Endothelial cell of umbilical vein (primary cell): ENCODE measurements at regions not wholly inside any gene's neighbourhood (a gene's known extent, or its start where the extent isn't known, plus 50 kb on each side); places are given as distances from the start of the nearest gene placed in this dataset.

Experiments used
- BruUV-seq: library from RNA; stranded (reverse); fragments of 400-500 nt; replicated peaks from 2 replicates; lab custom pipeline; 2021; lab: Mats Ljungman, UMichigan
- CTCF ChIA-PET: fragments of 300-600, 350-600 bp; sonication (Branson Sonifier 250); formaldehyde crosslinking; loops from one replicate; lab custom pipeline; 2021; ENCODE audit warnings: antibody characterized with exemption, inconsistent platforms; lab: Charles Lee
- POLR2A ChIA-PET: fragments of 300-600, 350-600 bp; sonication (Branson Sonifier 250); formaldehyde crosslinking; loops from one replicate; lab custom pipeline; 2021; ENCODE audit warnings: antibody characterized with exemption, inconsistent platforms; lab: Charles Lee
- DNase-seq: peaks from one replicate; pipeline ENCODE4 v3.0.0-alpha.2; 2011; ENCODE audit warnings: low read depth, low spot score
- FAIRE-seq: peaks from 2 replicates; lab custom pipeline; 2011; peaks lifted over from hg19 to GRCh38; lab: Jason Lieb, UNC
- H2AFZ ChIP-seq: 2 replicates; pipeline ENCODE4 v1.6.0; 2012; ENCODE audit warnings: low read depth, low read length, control low read depth, inconsistent platforms
- H3K27ac ChIP-seq: 2 replicates; pipeline ENCODE4 v1.5.1; 2011; ENCODE audit warnings: low read depth, mild to moderate bottlenecking, control low read depth, low read length, moderate library complexity; ENCODE audit not compliant: insufficient read depth
- H3K27me3 ChIP-seq, 2 experiments: 2 replicates each; pipeline versions ENCODE4 v1.6.0 to v1.6.1; 2011; ENCODE audit warnings: low read length in 2 of 2, mixed read lengths in 1 of 2; ENCODE audit not compliant: control insufficient read depth in 2 of 2, insufficient read depth in 2 of 2
- H3K36me3 ChIP-seq, 2 experiments: 2 replicates in 1 of 2; 3 replicates in 1 of 2; pipeline ENCODE4 v1.5.1; 2011; ENCODE audit warnings: low read length in 2 of 2, mild to moderate bottlenecking in 1 of 2, moderate library complexity in 1 of 2; ENCODE audit not compliant: control insufficient read depth in 2 of 2, insufficient read depth in 2 of 2; ENCODE audit errors: extremely low read depth in 1 of 2
- H3K4me1 ChIP-seq: 3 replicates; pipeline ENCODE4 v1.5.1; 2011; ENCODE audit warnings: mild to moderate bottlenecking, low read length; ENCODE audit not compliant: control insufficient read depth, insufficient read depth; ENCODE audit errors: extremely low read depth
- H3K4me2 ChIP-seq: 2 replicates; pipeline ENCODE4 v1.6.1; 2011; ENCODE audit warnings: low read length, control low read depth, mixed read lengths; ENCODE audit not compliant: insufficient read depth
- H3K4me3 ChIP-seq, 3 experiments: fragments of 200-600 bp in 1 of 3; sonication (generic), shearing (Covaris generic) in 1 of 3; replicated peaks in 1 of 3; 2 replicates each; pipeline ENCODE4 v1.5.1; 2011 to 2016; ENCODE audit warnings: control low read depth in 3 of 3, low read length in 3 of 3, mild to moderate bottlenecking in 2 of 3, inconsistent platforms in 1 of 3, low read depth in 1 of 3, moderate library complexity in 1 of 3; ENCODE audit not compliant: insufficient read depth in 1 of 3
- H3K79me2 ChIP-seq: 2 replicates; pipeline ENCODE4 v1.6.0; 2012; ENCODE audit warnings: low read length, inconsistent platforms; ENCODE audit not compliant: control insufficient read depth, insufficient read depth
- H3K9ac ChIP-seq: replicated peaks from 2 replicates; pipeline ENCODE3; 2011; ENCODE audit warnings: low read length, control low read depth; ENCODE audit not compliant: insufficient read depth; ENCODE audit errors: extremely low read depth
- H3K9me1 ChIP-seq: replicated peaks from 3 replicates; pipeline ENCODE4 v1.6.0; 2011; ENCODE audit warnings: mild to moderate bottlenecking, low read length; ENCODE audit not compliant: control insufficient read depth, insufficient read depth; ENCODE audit errors: extremely low read depth
- H3K9me3 ChIP-seq: replicated peaks from 2 replicates; pipeline ENCODE4 v1.5.1; 2012; ENCODE audit warnings: low read length, inconsistent platforms; ENCODE audit not compliant: control insufficient read depth, insufficient read depth
- H4K20me1 ChIP-seq: replicated peaks from 2 replicates; pipeline ENCODE3; 2011; ENCODE audit warnings: mild to moderate bottlenecking, low read length; ENCODE audit not compliant: control insufficient read depth, insufficient read depth; ENCODE audit errors: extremely low read depth
- CTCF ChIP-seq, 2 donors: IDR thresholded peaks; 1 replicate in 1 of 2; 2 replicates in 1 of 2; pipeline ENCODE4 v1.5.1; 2011; ENCODE audit warnings: low read length in 2 of 2, mild to moderate bottlenecking in 2 of 2, moderate library complexity in 2 of 2, control low read depth in 1 of 2, inconsistent platforms in 1 of 2, low read depth in 1 of 2; ENCODE audit not compliant: insufficient read depth in 1 of 2; ENCODE audit errors: extremely low read depth in 1 of 2
- EZH2 ChIP-seq: IDR thresholded peaks from 2 replicates; pipeline ENCODE4 v1.6.1; 2012; ENCODE audit warnings: borderline replicate concordance, low read depth, mild to moderate bottlenecking, moderate library complexity, low read length, inconsistent platforms; ENCODE audit not compliant: severe bottlenecking
- FOS ChIP-seq: IDR thresholded peaks from 2 replicates; pipeline ENCODE4 v1.6.1; 2011; ENCODE audit warnings: mild to moderate bottlenecking, low read length, moderate library complexity, borderline replicate concordance; ENCODE audit not compliant: insufficient read depth
- GATA2 ChIP-seq: IDR thresholded peaks from 2 replicates; pipeline ENCODE4 v1.7.0; 2011; ENCODE audit warnings: low read depth, mild to moderate bottlenecking, moderate library complexity, mixed read lengths, low read length; ENCODE audit not compliant: insufficient read length, insufficient read depth
- JUN ChIP-seq: IDR thresholded peaks from 2 replicates; pipeline ENCODE4 v1.6.1; 2011; ENCODE audit warnings: borderline replicate concordance, low read depth; ENCODE audit not compliant: insufficient read length, insufficient read depth
- MYC ChIP-seq: IDR thresholded peaks from one replicate; pipeline ENCODE4 v1.6.1; 2011; ENCODE audit warnings: mild to moderate bottlenecking, low read depth, low read length
- POLR2A ChIP-seq: IDR thresholded peaks from 2 replicates; pipeline ENCODE4 v1.6.1; 2012; ENCODE audit warnings: low read depth, mild to moderate bottlenecking, control low read depth, low read length
- POLR2AphosphoS5 ChIP-seq: IDR thresholded peaks from 2 replicates; pipeline ENCODE4 v1.6.1; 2012; ENCODE audit warnings: low read depth, mild to moderate bottlenecking, control low read depth, low read length, moderate library complexity; ENCODE audit not compliant: insufficient read depth
- dilution Hi-C: fragments of 300-500 bp; cut with MboI; formaldehyde crosslinking; loops from one replicate; pipeline ENCODE4 v1.15.0; 2019; ENCODE audit warnings: low sequenced_read_pairs; ENCODE audit not compliant: extremely low pct_ligation_motif_present
- intact Hi-C: fragments of 100-400 bp; cut with micrococcal nuclease; formaldehyde crosslinking; loops from one replicate; pipeline ENCODE4 v1.10.0; 2022
- TF ChIP-seq, protein P1 (sequence below): IDR thresholded peaks from 2 replicates; pipeline ENCODE4 v1.6.1; 2011; ENCODE audit not compliant: insufficient read depth, insufficient read length

DNA sequence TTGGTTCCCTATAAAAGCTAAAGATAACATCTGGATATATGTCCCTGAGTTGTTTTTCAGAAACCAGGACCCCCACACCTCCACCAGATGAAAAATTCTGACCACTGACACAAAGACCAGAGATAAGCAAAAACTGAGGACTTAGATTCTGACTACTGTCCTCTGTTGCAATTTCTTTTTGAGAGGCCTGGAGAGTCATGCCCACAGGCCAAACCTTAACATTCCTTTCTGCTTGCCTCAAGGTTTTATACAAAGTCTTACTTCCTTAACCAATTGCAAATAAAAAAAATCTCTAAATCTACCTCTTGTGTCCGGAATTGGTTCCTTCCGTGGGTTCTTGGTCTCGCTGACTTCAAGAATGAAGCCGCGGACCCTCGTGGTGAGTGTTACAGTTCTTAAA is 228.5 kb downstream of the ABCC12 start:
- FAIRE-seq (no peak), DNase-seq (no peak)
- Histone ChIP-seq H3K4me2 (no peak overlapping the region), H3K79me2 (no peaks in the 10 kb centered on the region), H3K36me3 (no peaks in the 10 kb centered on the region), H3K9ac (no peak overlapping the region), H4K20me1 (no peaks in the 10 kb centered on the region), H3K27me3 (no peaks in the 10 kb centered on the region), H2AFZ (no peak overlapping the region), H3K4me3 (no peak overlapping the region), H3K27ac (no peak overlapping the region), H3K9me1 (no peaks in the 10 kb centered on the region), H3K9me3 (no peaks in the 10 kb centered on the region), H3K4me1 (no peaks in the 10 kb centered on the region)
- CTCF ChIA-PET = interaction anchor here (1.4 kb wide), 1 partner anchor 10 kb away, joined by 3 read pairs; no protein-coding TSS in a partner anchor
- POLR2A ChIA-PET = no interaction called here
- BruUV-seq = no TSS peak
- TF ChIP-seq CTCF (IDR thresholded peaks at IDR 0.05; ENCODE audit: extremely low read depth in 1 of 2, insufficient read depth in 1 of 2, low read depth in 1 of 2, low read length in 2 of 2) (no peak), FOS (no peak), GATA2 (no peak), POLR2A (no peak), POLR2AphosphoS5 (no peak), MYC (no peak), JUN (no peak), EZH2 (no peak)
- TF ChIP-seq, protein P1, sequence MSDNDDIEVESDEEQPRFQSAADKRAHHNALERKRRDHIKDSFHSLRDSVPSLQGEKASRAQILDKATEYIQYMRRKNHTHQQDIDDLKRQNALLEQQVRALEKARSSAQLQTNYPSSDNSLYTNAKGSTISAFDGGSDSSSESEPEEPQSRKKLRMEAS = no peak
- intact Hi-C loops (no loop called here), dilution Hi-C loops (no loop called here)
